PC-9 (cell line): ENCODE measurements at regions not wholly inside any gene's neighbourhood (a gene's known extent, or its start where the extent isn't known, plus 50 kb on each side); places are given as distances from the start of the nearest gene placed in this dataset.

Experiments
- CTCF ChIP-seq: fragments of 200-600 bp; sonication (generic); conservative IDR thresholded peaks from 2 replicates; pipeline ENCODE4 v1.6.1; 2017; ENCODE audit warnings: mixed run types, antibody characterized with exemption, mild to moderate bottlenecking, moderate library complexity
- EZH2 ChIP-seq: fragments of 200-600 bp; sonication (generic); IDR thresholded peaks from 2 replicates; pipeline ENCODE4 v1.8.0; 2017; ENCODE audit warnings: antibody characterized with exemption, low read depth

DNA sequence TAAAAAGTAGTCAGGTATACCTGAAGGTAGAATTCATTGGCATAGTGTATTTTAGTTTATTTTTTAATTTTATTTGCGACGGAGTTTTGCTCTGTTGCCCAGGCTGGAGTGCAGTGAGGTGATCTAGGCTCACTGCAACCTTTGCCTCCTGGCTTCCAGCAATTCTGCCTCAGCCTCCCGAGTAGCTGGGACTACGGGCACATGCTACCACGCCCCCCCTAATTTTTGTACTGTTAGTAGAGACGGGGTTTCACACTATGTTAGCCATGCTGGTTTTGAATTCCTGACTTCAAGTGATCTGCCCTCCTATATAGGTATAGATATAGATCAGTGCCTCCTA, 102.8 kb upstream of the PRSS16 start:
- TF ChIP-seq CTCF (no peak), EZH2 (no peak)
